IMR-90 (cell line): ENCODE measurements at regions not wholly inside any gene's neighbourhood (a gene's known extent, or its start where the extent isn't known, plus 50 kb on each side); places are given as distances from the start of the nearest gene placed in this dataset.
A peak's percentile ranks its signal among the peaks of the same experiment; 100 is the strongest.

Experiments used
- ATAC-seq: fragments of 200-7000 bp; cut with Tn5 transposase; 2 replicates; pipeline ENCODE4 v1.9.1; 2020; ENCODE audit warnings: low read depth, mild to moderate bottlenecking, moderate library complexity
- BruUV-seq: library from RNA; stranded (reverse); fragments of 400-500 nt; replicated peaks from 2 replicates; lab custom pipeline; 2021; lab: Mats Ljungman, UMichigan
- CTCF ChIA-PET: fragments of 300-600 bp; formaldehyde crosslinking; extraction: SDS; loops from one replicate; lab custom pipeline; 2021; ENCODE audit warnings: antibody characterized with exemption; lab: Yijun Ruan, JAX
- POLR2A ChIA-PET: fragments of 300-600 bp; sonication (Branson Sonifier 250); formaldehyde crosslinking; loops from one replicate; lab custom pipeline; 2022; ENCODE audit warnings: antibody characterized with exemption; ENCODE audit not compliant: unreplicated experiment; lab: Charles Lee
- DNase-seq: peaks from one replicate; pipeline ENCODE4 v3.0.0; 2013
- H2AFZ ChIP-seq: replicated peaks from 2 replicates; pipeline ENCODE3; 2013; ENCODE audit warnings: low read length, mild to moderate bottlenecking; ENCODE audit not compliant: poor library complexity
- H2AK5ac ChIP-seq: 2 replicates; pipeline ENCODE4 v1.6.1; 2013; ENCODE audit warnings: low read depth, low read length, inconsistent platforms
- H2AK9ac ChIP-seq: replicated peaks from 2 replicates; pipeline ENCODE3; 2013; ENCODE audit warnings: mild to moderate bottlenecking, low read depth, low read length, moderate library complexity; ENCODE audit not compliant: poor library complexity
- H2BK120ac ChIP-seq: 2 replicates; pipeline ENCODE4 v1.6.1; 2013; ENCODE audit warnings: low read depth, low read length, inconsistent platforms
- H2BK15ac ChIP-seq: 3 replicates; pipeline ENCODE4 v1.6.1; 2013; ENCODE audit warnings: low read depth, low read length, inconsistent platforms
- H2BK20ac ChIP-seq: 2 replicates; pipeline ENCODE4 v1.6.1; 2013; ENCODE audit warnings: low read depth, mild to moderate bottlenecking, inconsistent platforms, low read length, moderate library complexity
- H2BK5ac ChIP-seq: 2 replicates; pipeline ENCODE4 v1.6.1; 2013; ENCODE audit warnings: mild to moderate bottlenecking, low read depth, low read length, inconsistent platforms; ENCODE audit not compliant: poor library complexity, severe bottlenecking
- H3K14ac ChIP-seq: replicated peaks from 2 replicates; pipeline ENCODE4 v1.6.1; 2013; ENCODE audit warnings: low read depth, low read length, inconsistent platforms
- H3K18ac ChIP-seq: 2 replicates; pipeline ENCODE4 v1.6.1; 2013; ENCODE audit warnings: low read depth, low read length, control low read depth
- H3K23ac ChIP-seq: 2 replicates; pipeline ENCODE4 v1.6.1; 2013; ENCODE audit warnings: low read depth, low read length, inconsistent platforms
- H3K27ac ChIP-seq: 2 replicates; pipeline ENCODE4 v1.5.1; 2013; ENCODE audit warnings: mild to moderate bottlenecking, control low read depth, low read length; ENCODE audit not compliant: insufficient read depth
- H3K27me3 ChIP-seq: 2 replicates; pipeline ENCODE4 v1.6.1; 2013; ENCODE audit warnings: low read length; ENCODE audit not compliant: control insufficient read depth, insufficient read depth
- H3K36me3 ChIP-seq: 2 replicates; pipeline ENCODE4 v1.6.1; 2013; ENCODE audit warnings: low read length, mixed read lengths; ENCODE audit not compliant: control insufficient read depth, insufficient read depth
- H3K4ac ChIP-seq: 2 replicates; pipeline ENCODE4 v1.6.1; 2013; ENCODE audit warnings: low read depth, low read length, inconsistent platforms
- H3K4me1 ChIP-seq: 2 replicates; pipeline ENCODE4 v1.6.1; 2013; ENCODE audit warnings: low read length, mixed read lengths; ENCODE audit not compliant: control insufficient read depth, insufficient read depth
- H3K4me2 ChIP-seq: 2 replicates; pipeline ENCODE4 v1.6.1; 2013; ENCODE audit warnings: low read depth, mild to moderate bottlenecking, control low read depth, low read length, moderate library complexity
- H3K4me3 ChIP-seq: 2 replicates; pipeline ENCODE4 v1.5.1; 2013; ENCODE audit warnings: low read depth, mild to moderate bottlenecking, control low read depth, low read length, moderate library complexity; ENCODE audit not compliant: insufficient read depth
- H3K56ac ChIP-seq: 2 replicates; pipeline ENCODE4 v1.6.1; 2013; ENCODE audit warnings: low read length, inconsistent platforms; ENCODE audit not compliant: insufficient read depth; ENCODE audit errors: extremely low read depth
- H3K79me1 ChIP-seq, 2 experiments: 2 replicates each; pipeline ENCODE4 v1.6.1; 2013; ENCODE audit warnings: low read length in 2 of 2, inconsistent platforms in 1 of 2, low read depth in 1 of 2
- H3K9ac ChIP-seq: 2 replicates; pipeline ENCODE4 v1.6.1; 2013; ENCODE audit warnings: low read depth, low read length, control low read depth
- H3K9me1 ChIP-seq: 2 replicates; pipeline ENCODE4 v1.6.1; 2013; ENCODE audit warnings: low read length, inconsistent platforms; ENCODE audit not compliant: insufficient read depth
- H3K9me3 ChIP-seq: 2 replicates; pipeline ENCODE4 v1.6.1; 2013; ENCODE audit warnings: low read length; ENCODE audit not compliant: control insufficient read depth, insufficient read depth
- H4K20me1 ChIP-seq: 2 replicates; pipeline ENCODE4 v1.6.1; 2013; ENCODE audit warnings: low read length, inconsistent platforms; ENCODE audit not compliant: insufficient read depth
- H4K5ac ChIP-seq: 2 replicates; pipeline ENCODE4 v1.6.1; 2013; ENCODE audit warnings: mild to moderate bottlenecking, low read depth, low read length, control low read depth
- H4K8ac ChIP-seq, 2 experiments: 2 replicates each; pipeline ENCODE4 v1.6.1; 2013; ENCODE audit warnings: low read depth in 2 of 2, low read length in 2 of 2, control low read depth in 1 of 2, inconsistent platforms in 1 of 2
- H4K91ac ChIP-seq: 2 replicates; pipeline ENCODE4 v1.6.1; 2013; ENCODE audit warnings: low read depth, low read length, inconsistent platforms; ENCODE audit not compliant: insufficient read depth
- BHLHE40 ChIP-seq: fragments of 150-350 bp; IDR thresholded peaks from 2 replicates; pipeline ENCODE4 v1.6.1; 2016; ENCODE audit warnings: mild to moderate bottlenecking, low read depth, low read length
- CEBPB ChIP-seq: IDR thresholded peaks from 2 replicates; pipeline ENCODE4 v1.6.1; 2012; ENCODE audit warnings: low read depth, low read length, improper control_type of control experiment
- CHD1 ChIP-seq: IDR thresholded peaks from 2 replicates; pipeline ENCODE4 v1.6.1; 2012; ENCODE audit warnings: low read depth, low read length, improper control_type of control experiment
- CTCF ChIP-seq: conservative IDR thresholded peaks from 2 replicates; pipeline ENCODE4 v1.5.1; 2012; ENCODE audit warnings: mild to moderate bottlenecking, low read depth, low read length, improper control_type of control experiment
- ELK1 ChIP-seq: fragments of 150-350 bp; IDR thresholded peaks from 2 replicates; pipeline ENCODE4 v1.6.1; 2016; ENCODE audit warnings: low read depth, mild to moderate bottlenecking, low read length, moderate library complexity, borderline replicate concordance
- FOS ChIP-seq: fragments of 150-350 bp; IDR thresholded peaks from 2 replicates; pipeline ENCODE4 v1.6.1; 2016; ENCODE audit warnings: low read depth, low read length
- MAFK ChIP-seq: IDR thresholded peaks from 2 replicates; pipeline ENCODE4 v1.6.1; 2012; ENCODE audit warnings: low read depth, low read length, improper control_type of control experiment
- MAZ ChIP-seq: IDR thresholded peaks from 2 replicates; pipeline ENCODE4 v1.6.1; 2012; ENCODE audit warnings: low read depth, mild to moderate bottlenecking, low read length, improper control_type of control experiment, moderate library complexity, borderline replicate concordance
- MXI1 ChIP-seq: IDR thresholded peaks from 2 replicates; pipeline ENCODE4 v1.6.1; 2012; ENCODE audit warnings: low read depth, mild to moderate bottlenecking, low read length, moderate library complexity, borderline replicate concordance
- NFE2L2 ChIP-seq: fragments of 150-350 bp; IDR thresholded peaks from 2 replicates; pipeline ENCODE4 v1.6.1; 2016; ENCODE audit warnings: low read depth, mild to moderate bottlenecking, low read length
- POLR2A ChIP-seq: IDR thresholded peaks from 2 replicates; pipeline ENCODE4 v1.6.1; 2012; ENCODE audit warnings: mild to moderate bottlenecking, low read depth, low read length
- RAD21 ChIP-seq: IDR thresholded peaks from 2 replicates; pipeline ENCODE4 v1.6.1; 2012; ENCODE audit warnings: low read length, improper control_type of control experiment
- RCOR1 ChIP-seq: IDR thresholded peaks from 2 replicates; pipeline ENCODE4 v1.6.1; 2012; ENCODE audit warnings: mild to moderate bottlenecking, low read length, improper control_type of control experiment; ENCODE audit not compliant: insufficient replicate concordance
- RFX5 ChIP-seq: IDR thresholded peaks from 2 replicates; pipeline ENCODE4 v1.8.0; 2012; ENCODE audit warnings: low read depth, mild to moderate bottlenecking, low read length, moderate library complexity
- SMC3 ChIP-seq: fragments of 150-350 bp; IDR thresholded peaks from 2 replicates; pipeline ENCODE4 v1.6.1; 2016; ENCODE audit warnings: low read depth, mild to moderate bottlenecking, antibody characterized with exemption, low read length, moderate library complexity
- USF2 ChIP-seq: fragments of 150-350 bp; IDR thresholded peaks from 2 replicates; pipeline ENCODE4 v1.6.1; 2017; ENCODE audit warnings: mild to moderate bottlenecking, antibody characterized with exemption, low read length, low read depth
- dilution Hi-C: fragments of 300-500 bp; cut with HindIII; formaldehyde crosslinking; loops from one replicate; pipeline ENCODE4 v1.14.3; 2018; ENCODE audit warnings: low sequenced_read_pairs; ENCODE audit not compliant: unreplicated experiment
- in situ Hi-C: fragments of 300-500 bp; cut with MboI; formaldehyde crosslinking; loops from 3 replicates; pipeline ENCODE4 v1.14.3; 2019; ENCODE audit warnings: low sequenced_read_pairs, inconsistent platforms, mixed read lengths
- intact Hi-C: fragments of 100-400 bp; cut with micrococcal nuclease; formaldehyde crosslinking; loops from 2 replicates; pipeline ENCODE4 v1.10.0; 2022

GRCh38 chr2:145653553-145653952 is 1133.6 kb upstream of the ZEB2 start:
- Histone ChIP-seq H3K36me3 (no peaks in the 10 kb centered on the region), H3K9me3 (no peaks in the 10 kb centered on the region), H3K9ac (no peak overlapping the region)

More at GRCh38 chr2:145653553-145653952, 1133.6 kb upstream of the ZEB2 start:
- Histone ChIP-seq H2AFZ (no peak overlapping the region), H3K4me3 (no peak overlapping the region), H3K27me3 (no peaks in the 10 kb centered on the region), H4K20me1 (no peaks in the 10 kb centered on the region), H3K14ac (no peak overlapping the region; the same call in 1 of the 2 replicates), H3K9me1 (no peaks in the 10 kb centered on the region), H3K4me1 (no peaks in the 10 kb centered on the region; the same call in 1 of the 2 replicates), H4K5ac (peak overlapping the region; percentile 37; the same call in 1 of the 2 replicates), H4K91ac (no peak overlapping the region), H2BK5ac (peak overlapping the region; percentile 77), H2BK120ac (peak overlapping the region; percentile 32; the same call in 1 of the 2 replicates), H3K23ac (peak overlapping the region; percentile 23; the same call in 1 of the 2 replicates), H2BK20ac (peak overlapping the region; percentile 63; the same call in 1 of the 2 replicates), H2AK5ac (no peak overlapping the region), H3K56ac (no peak overlapping the region), H3K4me2 (no peak overlapping the region), H2AK9ac (no peak overlapping the region), H4K8ac (peak overlapping the region in 1 of 2 experiments; percentile 35; a peak in 1 of 4 replicates), H3K27ac (peak overlapping the region; percentile 16; the same call in 1 of the 2 replicates), H3K4ac (no peak overlapping the region; the same call in 1 of the 2 replicates), H3K79me1 (no peaks in the 10 kb centered on the region), H2BK15ac (no peak overlapping the region; the same call in 2 of the 3 replicates), H3K18ac (peak overlapping the region; percentile 64)
- DNase-seq = peak; percentile 5
- ATAC-seq = no peak
- CTCF ChIA-PET = no interaction called here
- intact Hi-C loops = loop anchor here (5.0 kb wide), 2 partner anchors 659 to 1131 kb away; partner anchors contain the start of gene ZEB2
- POLR2A ChIA-PET = interaction anchor here (0.6 kb wide), 1 partner anchor 589 kb away, joined by 3 read pairs; no protein-coding TSS in a partner anchor
- TF ChIP-seq BHLHE40 (no peak), CHD1 (no peak), MAZ (no peak), USF2 (no peak), CTCF (no peak), ELK1 (no peak), POLR2A (no peak), NFE2L2 (no peak), SMC3 (no peak), RAD21 (no peak), MAFK (no peak), MXI1 (no peak), RFX5 (no peak), FOS (no peak), RCOR1 (no peak), CEBPB (no peak)
- in situ Hi-C loops = no loop called here
- dilution Hi-C loops = no loop called here
- BruUV-seq = no TSS peak
